RWPE2 (cell line): ENCODE measurements at regions not wholly inside any gene's neighbourhood (a gene's known extent, or its start where the extent isn't known, plus 50 kb on each side); places are given as distances from the start of the nearest gene placed in this dataset.

ENCODE experiments used
- ATAC-seq: fragments of 200-7000 bp; cut with Tn5 transposase; 3 replicates; pipeline ENCODE4 v1.9.1; 2021; ENCODE audit warnings: low read depth
- DNase-seq: peaks from one replicate; pipeline ENCODE4 v3.0.0-alpha.2; 2020; ENCODE audit warnings: low spot score
- H3K27ac ChIP-seq: fragments of 450-650 bp; 2 replicates; pipeline ENCODE4 v1.5.1; 2017; ENCODE audit warnings: mild to moderate bottlenecking; ENCODE audit not compliant: poor library complexity, severe bottlenecking
- H3K27me3 ChIP-seq: fragments of 250-450 bp; sonication (Bioruptor Pico); 2 replicates; pipeline ENCODE4 v1.5.1; 2021; ENCODE audit warnings: mild to moderate bottlenecking, moderate library complexity; ENCODE audit not compliant: insufficient read depth, poor library complexity, severe bottlenecking
- H3K36me3 ChIP-seq: fragments of 250-450 bp; sonication (Bioruptor Pico); 2 replicates; pipeline ENCODE4 v1.5.1; 2020; ENCODE audit warnings: low read depth, mild to moderate bottlenecking, moderate library complexity
- H3K4me1 ChIP-seq: fragments of 250-450 bp; sonication (Bioruptor Pico); 2 replicates; pipeline ENCODE4 v1.5.1; 2021; ENCODE audit warnings: mild to moderate bottlenecking, moderate library complexity; ENCODE audit not compliant: insufficient read depth, poor library complexity, severe bottlenecking
- H3K4me3 ChIP-seq: fragments of 250-450 bp; sonication (Bioruptor Pico); 2 replicates; pipeline ENCODE4 v1.5.1; 2021; ENCODE audit warnings: mild to moderate bottlenecking, moderate library complexity; ENCODE audit not compliant: severe bottlenecking
- H3K9me3 ChIP-seq: fragments of 250-450 bp; sonication (Bioruptor Pico); 2 replicates; pipeline ENCODE4 v1.5.1; 2021; ENCODE audit warnings: mild to moderate bottlenecking, moderate library complexity; ENCODE audit not compliant: severe bottlenecking
- TF ChIP-seq, protein P1 (sequence below): fragments of 450-650 bp; IDR thresholded peaks from one replicate; pipeline ENCODE4 v1.5.1; 2017; ENCODE audit warnings: mild to moderate bottlenecking, moderate library complexity; ENCODE audit not compliant: poor library complexity, severe bottlenecking

DNA sequence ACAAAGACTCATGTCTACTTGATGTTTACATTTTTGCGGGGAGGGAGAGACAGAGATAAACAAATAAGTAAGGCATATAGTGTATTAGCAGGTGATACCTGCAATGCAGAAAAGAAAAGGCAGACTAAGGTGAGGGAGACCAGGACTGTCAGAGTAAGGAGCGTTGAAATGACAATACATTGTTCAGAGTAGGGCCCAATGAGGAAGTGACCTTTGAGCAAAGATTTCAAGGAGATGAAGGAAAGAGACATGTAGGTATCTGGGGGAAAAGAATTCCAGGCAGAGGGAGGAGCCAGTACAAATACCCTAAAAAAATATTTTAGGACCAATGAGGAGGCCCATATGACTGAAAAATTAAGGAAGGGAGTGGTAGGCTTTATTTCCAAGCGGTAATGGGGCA lies 162.7 kb upstream of the PRSS1 start:
- no peaks in the 10 kb centered on the region for H3K9me3 ChIP-seq
- no peaks in the 10 kb centered on the region for H3K27me3 ChIP-seq
- H3K27ac ChIP-seq = no peak overlapping the region
- ATAC-seq (no peak), DNase-seq (no peak)
- H3K4me3 ChIP-seq = no peak overlapping the region
- TF ChIP-seq, protein P1, sequence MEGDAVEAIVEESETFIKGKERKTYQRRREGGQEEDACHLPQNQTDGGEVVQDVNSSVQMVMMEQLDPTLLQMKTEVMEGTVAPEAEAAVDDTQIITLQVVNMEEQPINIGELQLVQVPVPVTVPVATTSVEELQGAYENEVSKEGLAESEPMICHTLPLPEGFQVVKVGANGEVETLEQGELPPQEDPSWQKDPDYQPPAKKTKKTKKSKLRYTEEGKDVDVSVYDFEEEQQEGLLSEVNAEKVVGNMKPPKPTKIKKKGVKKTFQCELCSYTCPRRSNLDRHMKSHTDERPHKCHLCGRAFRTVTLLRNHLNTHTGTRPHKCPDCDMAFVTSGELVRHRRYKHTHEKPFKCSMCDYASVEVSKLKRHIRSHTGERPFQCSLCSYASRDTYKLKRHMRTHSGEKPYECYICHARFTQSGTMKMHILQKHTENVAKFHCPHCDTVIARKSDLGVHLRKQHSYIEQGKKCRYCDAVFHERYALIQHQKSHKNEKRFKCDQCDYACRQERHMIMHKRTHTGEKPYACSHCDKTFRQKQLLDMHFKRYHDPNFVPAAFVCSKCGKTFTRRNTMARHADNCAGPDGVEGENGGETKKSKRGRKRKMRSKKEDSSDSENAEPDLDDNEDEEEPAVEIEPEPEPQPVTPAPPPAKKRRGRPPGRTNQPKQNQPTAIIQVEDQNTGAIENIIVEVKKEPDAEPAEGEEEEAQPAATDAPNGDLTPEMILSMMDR = no peak
- peaks cover 22% of the 10 kb centered on the region for H3K4me1 ChIP-seq
- no peaks in the 10 kb centered on the region for H3K36me3 ChIP-seq

DNA sequence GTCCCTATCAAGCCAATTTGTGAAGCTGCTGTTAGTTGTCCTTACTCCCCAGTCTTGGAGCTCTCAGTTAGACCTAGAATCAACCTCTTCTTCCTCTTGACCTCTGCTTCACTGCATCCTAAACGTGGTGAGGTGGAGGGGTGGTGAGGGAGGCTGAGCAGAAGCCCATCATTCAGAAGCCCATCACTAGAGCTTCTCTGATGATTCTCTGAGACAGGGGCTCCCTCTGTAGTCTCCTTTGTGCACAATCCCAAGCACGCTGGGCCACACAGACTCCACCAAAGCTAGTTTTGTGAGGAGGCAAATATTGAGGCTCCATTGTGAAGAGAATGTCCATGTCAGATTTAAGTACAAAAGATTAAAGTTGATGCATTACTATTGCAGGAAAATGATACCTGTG lies 163.8 kb upstream of the PRSS1 start:
- Histone ChIP-seq H3K36me3 (no peaks in the 10 kb centered on the region), H3K27ac (no peak overlapping the region), H3K4me3 (no peak overlapping the region), H3K9me3 (no peaks in the 10 kb centered on the region), H3K27me3 (no peaks in the 10 kb centered on the region), H3K4me1 (peaks cover 27% of the 10 kb centered on the region)
- DNase-seq (no peak), ATAC-seq (no peak)
- TF ChIP-seq, protein P1 = no peak

DNA sequence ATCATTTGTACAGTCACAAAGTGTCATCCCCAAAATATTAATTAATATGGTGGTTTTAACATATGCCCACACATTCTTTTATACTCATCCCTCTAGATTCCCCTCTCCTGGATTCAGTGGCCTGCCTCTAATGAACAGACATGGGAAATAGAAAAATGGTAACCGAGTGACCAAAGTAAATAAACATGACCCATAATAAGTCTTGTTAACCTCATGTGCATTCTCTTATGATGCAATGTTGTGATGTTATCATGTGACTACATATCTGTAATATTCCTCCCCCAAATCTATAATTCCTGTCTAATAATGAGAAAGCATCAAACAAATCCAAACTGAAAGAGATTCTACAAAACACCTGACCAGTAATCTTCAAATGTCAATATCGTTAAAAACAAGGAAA lies 164.5 kb upstream of the PRSS1 start:
- no peaks in the 10 kb centered on the region for H3K36me3 ChIP-seq
- H3K4me3 ChIP-seq = no peak overlapping the region
- no peak for DNase-seq
- TF ChIP-seq, protein P1 = no peak
- no peaks in the 10 kb centered on the region for H3K27me3 ChIP-seq
- H3K27ac ChIP-seq = no peak overlapping the region
- peaks cover 27% of the 10 kb centered on the region for H3K4me1 ChIP-seq
- ATAC-seq = no peak
- H3K9me3 ChIP-seq = no peaks in the 10 kb centered on the region

DNA sequence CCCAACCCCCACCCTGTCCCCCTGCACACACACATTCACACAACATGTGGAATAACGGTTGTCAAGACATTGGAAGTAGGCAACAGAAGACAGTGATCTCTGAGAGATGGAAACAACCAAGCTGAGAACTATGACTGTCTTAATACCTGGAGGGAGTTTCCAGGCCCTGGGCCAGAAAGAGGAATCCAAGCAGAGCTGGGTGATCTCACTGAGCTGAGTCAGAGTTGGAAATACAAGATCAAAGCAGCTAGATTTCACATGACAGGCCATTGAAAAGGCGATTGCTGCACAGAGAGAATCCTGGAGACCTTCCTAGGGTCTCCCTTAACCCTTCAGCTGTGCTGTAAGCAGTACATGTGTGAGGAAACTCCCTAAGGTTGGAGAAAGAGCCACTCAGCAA lies 165.8 kb upstream of the PRSS1 start:
- Histone ChIP-seq H3K36me3 (no peaks in the 10 kb centered on the region), H3K27ac (peak overlapping the region; percentile 30), H3K27me3 (no peaks in the 10 kb centered on the region), H3K4me1 (peaks cover 27% of the 10 kb centered on the region), H3K4me3 (no peak overlapping the region), H3K9me3 (no peaks in the 10 kb centered on the region)
- TF ChIP-seq, protein P1 = no peak
- peak; percentile 95 for ATAC-seq
- DNase-seq = peak; percentile 76

DNA sequence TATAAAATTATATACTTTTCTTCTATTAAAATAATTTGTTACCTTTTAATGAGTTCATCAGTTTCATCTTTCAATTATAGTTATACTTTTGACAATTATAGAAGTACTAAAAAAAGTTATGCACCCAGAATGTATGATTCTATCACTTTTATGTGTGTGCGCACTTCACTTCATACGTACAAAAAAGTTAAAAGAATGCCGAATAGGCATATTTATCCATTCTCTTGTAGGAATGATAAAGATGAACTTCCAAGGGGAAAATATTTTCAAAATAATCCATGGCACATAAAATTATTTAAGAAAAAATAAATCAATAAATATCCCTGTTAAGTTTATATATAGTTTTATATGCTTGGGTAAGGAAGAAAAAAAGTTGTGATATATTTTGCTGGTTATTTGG lies 166.9 kb upstream of the PRSS1 start:
- no peak for ATAC-seq
- Histone ChIP-seq H3K27ac (no peak overlapping the region), H3K4me3 (no peak overlapping the region)

More for the DNA sequence above, 166.9 kb upstream of the PRSS1 start:
- Histone ChIP-seq H3K4me1 (peaks cover 27% of the 10 kb centered on the region), H3K27me3 (no peaks in the 10 kb centered on the region), H3K9me3 (no peaks in the 10 kb centered on the region), H3K36me3 (no peaks in the 10 kb centered on the region)
- TF ChIP-seq, protein P1 = no peak
- no peak for DNase-seq
